CMK (cell line): ENCODE measurements at regions not wholly inside any gene's neighbourhood (a gene's known extent, or its start where the extent isn't known, plus 50 kb on each side); places are given as distances from the start of the nearest gene placed in this dataset.
"Not testable (repeated sequence)": the region's sequence is repeated elsewhere in the genome, so short reads cannot be mapped to it uniquely, and the experiment has no call there.

Experiments used
- DNase-seq: peaks from one replicate; pipeline ENCODE4 v3.0.0-alpha.2; 2010; ENCODE audit warnings: low read depth

DNA sequence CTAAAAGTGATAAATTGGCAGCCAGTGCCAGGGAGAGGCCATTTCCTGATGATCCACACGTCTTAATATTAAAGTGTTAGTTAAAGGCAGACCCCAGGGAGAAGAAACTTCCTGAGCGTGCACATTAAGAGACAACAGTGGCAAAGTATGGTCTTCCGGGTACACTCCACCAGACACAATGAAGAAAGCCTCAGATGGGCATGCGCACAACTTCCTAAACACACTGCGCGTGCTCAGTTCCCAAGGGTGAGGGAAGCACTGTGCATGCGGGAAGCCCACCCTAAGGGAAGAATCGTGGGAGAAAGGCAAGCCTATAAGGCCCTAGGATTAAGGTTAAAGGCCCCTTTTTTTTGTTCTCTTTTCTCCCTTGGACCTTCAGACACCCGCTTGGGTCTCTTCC lies 140.7 kb upstream of the CDKN3 start:
- DNase-seq, result no peak

DNA sequence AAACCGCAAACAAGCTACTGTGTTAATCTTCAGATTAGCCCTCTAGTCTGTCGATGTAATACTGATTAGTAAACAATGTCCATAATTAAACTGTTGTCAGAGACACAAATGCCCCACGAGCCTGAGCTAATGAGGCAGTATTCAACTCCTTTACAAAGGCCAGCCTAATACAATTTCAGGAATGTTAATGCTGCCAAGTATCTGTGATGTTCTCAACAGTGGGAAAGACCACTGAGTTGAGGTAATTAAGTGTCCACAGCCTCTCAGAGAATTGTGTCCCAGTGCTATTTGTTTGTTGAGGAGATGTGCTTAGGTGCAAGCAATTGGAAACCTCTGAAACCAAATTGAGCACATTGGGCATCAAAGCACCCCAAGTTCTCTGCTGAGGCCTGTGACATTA lies 139.4 kb upstream of the CDKN3 start:
- DNase-seq, result no peak

DNA sequence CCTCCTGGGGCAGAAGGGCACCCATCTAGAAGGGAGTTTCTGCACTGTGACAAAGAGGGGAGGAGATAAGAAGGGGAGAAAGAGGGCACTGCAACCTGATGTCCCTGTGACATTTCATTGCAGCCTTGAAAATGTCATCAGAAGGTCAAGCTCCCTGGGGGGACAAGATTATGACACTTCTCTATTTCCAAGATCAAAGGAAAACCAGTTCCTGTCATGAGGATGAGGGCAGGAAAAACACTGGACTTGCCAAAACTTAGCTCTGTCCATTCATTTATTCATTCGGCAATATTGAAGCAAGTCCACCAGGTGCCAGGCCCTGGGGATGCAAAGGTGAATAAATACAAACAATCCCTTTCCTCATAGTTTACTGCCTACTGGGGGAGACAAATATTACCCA lies 138.4 kb upstream of the CDKN3 start:
- DNase-seq, result no peak

DNA sequence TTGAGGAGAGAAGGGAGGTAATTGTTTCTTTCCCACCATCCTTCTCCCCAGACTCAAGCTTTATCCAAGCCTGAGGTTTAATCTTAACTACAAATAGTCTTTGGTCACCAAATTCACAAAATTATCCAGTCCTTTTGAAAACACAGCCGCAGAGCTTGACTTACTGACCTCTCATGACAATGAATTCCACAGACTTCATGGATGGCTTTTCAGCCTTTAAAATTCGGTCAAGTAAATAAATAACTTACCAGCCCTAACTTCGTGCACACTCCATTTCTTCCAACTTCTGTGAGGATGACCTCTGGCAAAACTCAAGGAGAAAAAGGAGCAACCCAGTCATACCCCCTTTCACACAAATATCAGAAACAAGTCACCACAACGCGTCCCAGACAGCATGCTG lies 137.0 kb upstream of the CDKN3 start:
- DNase-seq, result no peak

DNA sequence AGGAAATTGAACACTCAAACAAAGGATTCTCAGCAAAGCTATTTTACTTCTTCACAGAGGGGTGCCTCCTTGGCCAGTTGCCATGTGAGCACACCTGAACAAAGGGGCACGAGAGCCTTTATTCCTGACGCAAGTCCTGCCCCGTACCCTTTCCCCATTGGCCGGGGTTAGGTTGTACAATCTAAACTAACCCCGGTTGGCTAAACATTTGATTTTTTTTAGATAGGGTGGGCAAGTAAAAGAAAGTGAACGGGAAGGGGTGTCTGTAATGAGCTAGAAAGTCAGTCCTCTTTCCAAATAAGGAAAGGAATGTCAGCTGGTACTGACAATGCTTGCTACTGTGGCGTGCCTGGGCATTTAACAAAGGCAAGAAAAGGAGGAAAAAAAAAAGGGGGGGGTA lies 135.5 kb upstream of the CDKN3 start:
- DNase-seq, result no peak

DNA sequence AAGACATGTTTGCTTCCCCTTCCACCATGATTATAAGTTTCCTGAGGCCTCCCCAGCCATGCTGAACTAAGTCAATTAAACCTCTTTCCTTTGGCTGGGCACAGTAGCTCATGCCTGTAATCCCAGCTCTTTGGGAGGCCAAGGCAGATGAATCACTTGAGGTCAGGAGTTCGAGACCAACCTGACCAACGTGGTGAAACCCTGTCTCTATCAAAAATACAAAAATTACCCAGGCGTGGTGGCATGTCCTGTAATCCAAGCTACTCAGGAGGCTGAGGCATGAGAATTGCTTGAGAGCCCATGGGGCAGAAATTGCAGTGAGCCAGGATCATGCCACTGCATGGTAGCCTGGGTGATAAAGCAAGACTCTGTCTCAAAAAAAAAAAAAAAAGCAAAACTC lies 130.2 kb upstream of the CDKN3 start:
- DNase-seq, result not testable (repeated sequence)

DNA sequence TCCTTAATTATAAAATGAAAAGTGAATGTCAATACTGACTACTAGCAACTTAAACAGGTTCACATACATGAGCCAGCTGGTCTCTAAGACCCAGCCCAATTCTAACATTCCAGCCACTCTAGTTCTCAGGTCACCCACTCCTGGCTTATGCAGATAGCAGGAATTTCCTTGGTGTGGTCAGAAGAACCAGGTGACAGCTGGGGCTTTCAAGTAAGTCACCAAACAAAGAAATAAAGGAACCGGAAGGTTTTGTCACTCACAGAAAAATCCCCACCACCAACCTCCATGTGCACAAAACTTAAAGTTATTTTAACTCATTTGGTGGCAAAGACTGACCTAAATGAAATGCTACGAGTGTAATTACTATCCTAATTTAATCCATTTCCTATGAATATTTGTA lies 129.6 kb upstream of the CDKN3 start:
- DNase-seq, result no peak

DNA sequence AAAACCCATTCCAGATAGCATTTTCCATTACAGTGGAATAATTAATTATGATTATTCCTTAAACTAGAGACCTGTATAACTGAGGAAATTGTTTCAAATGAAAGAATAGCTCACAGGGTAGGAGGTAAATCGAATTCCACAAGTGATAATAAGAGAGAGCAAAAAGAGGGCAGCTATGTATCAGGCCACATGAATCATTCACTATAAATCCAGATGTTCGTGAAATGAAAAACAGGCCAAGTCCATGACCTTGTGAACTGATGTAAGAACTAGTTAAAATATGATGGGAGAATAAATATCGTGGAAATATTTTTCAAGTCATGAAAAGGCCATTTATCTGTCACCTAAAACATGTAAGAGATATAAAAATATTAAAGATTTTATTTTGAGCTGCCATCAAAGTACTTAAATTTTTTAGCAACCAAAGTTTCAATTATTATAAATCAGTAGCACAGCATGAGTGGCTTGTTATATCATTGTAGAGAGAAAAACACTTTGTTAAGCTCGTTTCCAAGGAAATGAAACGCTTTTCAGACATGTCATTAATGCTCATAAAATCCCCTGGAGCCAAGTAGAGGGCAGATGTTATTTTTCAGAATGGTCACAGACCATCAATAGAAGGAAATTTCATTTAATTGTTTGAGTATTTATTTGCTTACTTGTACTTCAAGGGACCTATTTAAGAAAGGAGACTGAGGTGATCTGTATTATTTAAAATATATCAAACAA lies 120.6 kb upstream of the CDKN3 start:
- no peak for DNase-seq

DNA sequence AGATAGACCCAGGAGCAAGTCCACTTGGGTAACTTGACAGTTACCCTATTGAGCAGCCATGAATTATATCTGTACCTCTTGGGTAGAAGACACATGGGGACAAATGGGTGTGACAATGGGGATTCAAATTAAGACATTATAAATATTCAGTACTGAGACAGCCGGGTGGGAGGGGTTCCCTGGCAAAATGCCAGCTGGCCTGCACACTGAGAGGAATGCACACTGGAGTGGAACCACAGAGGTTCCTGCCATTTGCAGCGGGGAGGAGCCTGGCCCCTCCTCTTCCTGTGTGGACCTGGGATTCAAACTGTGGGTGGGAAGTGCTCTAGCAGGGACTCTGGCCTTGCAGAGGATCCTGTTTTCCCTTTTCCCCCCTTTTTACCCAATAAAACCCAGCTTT lies 118.7 kb upstream of the CDKN3 start:
- peak; percentile 5 for DNase-seq

DNA sequence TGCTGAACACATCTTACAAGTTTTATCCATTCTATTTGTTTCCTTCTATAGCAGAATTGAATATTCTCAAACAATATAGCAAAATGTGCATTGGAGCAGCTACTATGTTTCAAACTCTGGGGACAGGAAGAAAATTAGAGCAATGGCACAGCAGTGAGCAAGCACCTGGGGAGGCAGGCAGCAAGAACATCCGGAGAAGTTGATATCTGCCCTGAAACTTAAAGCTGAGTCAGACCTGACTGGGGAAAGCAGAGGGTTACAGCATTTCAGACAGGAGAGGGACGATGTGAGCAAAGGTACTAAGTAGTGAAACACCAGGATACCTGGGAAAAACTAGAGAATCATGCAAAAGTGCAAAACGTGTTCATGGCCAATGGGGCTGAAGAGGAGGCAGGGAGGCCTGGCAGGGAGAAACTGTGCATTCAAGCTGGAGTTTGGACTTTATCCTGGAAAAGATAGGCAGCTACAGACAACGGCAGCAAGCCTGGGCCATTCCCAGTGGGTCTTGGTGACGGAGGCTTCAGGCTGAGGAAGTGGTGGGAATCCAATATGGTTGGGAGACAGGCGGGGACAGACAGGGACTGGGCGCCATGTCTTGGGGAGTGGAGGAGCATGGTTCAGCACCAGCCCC lies 118.0 kb upstream of the CDKN3 start:
- DNase-seq, result no peak

DNA sequence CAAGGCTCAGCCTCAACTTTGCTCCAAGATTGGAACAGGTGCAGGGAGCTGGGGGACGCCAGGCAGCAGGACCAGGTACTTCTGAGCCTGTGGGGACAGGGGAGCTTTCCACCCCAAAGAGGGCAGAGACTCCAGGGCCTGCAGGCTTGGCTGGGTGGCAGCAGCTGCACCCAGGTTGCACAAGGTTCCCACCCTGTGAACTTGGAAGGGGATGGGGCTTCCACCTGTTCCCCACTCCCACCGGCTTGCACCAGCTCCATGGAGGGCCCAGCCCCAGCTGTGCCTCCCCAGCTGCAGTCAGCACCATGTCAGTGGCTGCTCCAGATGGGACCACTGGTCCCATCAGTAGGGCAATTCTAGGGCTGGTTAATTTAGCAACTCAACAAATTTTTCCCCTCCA lies 114.0 kb upstream of the CDKN3 start:
- no peak for DNase-seq

DNA sequence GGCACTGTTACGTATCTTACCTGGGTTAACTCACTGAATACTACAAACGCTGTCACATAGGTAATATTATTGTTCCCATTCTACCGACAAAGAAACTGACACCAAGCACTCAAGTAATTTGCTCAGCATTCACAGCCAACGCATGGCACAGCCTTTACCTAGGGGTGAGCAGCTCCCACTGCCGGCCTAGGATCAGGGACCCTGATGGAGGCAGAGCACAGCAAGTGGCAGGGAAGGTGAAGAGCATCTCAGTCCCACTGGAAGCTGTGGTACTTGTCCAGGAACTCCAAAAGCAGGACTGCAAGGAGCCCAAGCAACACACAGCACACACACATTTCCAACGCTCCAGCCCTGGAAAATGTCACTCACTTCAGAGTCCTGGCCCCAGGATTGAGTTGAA lies 111.8 kb upstream of the CDKN3 start:
- DNase-seq, result no peak

DNA sequence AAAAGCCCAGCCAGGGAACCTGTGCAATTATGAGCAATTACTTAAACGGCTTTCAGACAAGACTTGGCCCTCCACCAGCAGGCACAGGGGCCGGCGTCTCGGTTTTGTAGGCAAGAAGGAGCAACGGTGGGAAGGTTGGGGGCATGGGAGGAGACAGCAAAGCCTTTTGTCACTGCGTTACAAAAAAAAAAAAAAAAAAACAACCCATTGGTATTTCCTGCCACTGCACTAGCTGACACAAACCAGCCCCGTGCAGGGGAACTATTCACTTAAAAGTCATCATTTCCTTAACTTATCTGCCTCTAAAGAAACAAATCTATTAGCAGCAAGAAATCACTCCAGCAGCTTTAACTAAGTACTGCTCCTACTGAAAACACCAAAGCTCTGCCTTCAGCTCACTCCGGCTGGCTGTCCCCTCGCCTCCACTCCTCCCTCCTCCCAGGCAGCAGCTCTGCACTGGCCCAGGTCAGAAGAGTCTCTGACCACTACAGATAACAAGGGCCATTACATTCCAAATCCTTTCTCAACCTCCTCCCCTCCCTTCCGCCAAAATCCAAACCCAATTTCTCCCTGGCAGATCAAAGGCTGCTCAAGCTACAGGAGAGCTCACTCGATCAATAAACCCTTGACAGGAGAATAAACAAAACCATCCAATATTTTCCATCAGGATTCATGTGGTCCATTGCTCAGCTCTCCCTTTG lies 105.2 kb upstream of the CDKN3 start:
- no peak for DNase-seq

DNA sequence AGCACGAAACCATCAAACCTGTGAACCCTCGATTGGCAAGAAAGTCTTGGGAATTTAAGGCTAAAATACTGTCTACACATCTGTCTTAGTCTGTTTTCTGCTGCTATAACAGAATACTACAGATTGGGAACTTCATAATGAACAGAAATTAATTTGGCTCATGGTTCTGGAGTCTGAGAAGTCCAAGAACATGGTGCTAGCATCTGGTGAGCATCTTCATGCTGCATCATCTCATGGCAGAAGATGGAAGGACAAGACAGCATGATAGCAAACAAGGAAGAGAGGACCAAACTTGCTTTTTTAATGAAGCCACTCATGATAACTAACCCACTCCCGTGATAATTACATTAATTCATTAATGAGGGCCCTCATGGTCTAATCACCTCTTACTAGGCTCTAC lies 102.0 kb upstream of the CDKN3 start:
- no peak for DNase-seq

DNA sequence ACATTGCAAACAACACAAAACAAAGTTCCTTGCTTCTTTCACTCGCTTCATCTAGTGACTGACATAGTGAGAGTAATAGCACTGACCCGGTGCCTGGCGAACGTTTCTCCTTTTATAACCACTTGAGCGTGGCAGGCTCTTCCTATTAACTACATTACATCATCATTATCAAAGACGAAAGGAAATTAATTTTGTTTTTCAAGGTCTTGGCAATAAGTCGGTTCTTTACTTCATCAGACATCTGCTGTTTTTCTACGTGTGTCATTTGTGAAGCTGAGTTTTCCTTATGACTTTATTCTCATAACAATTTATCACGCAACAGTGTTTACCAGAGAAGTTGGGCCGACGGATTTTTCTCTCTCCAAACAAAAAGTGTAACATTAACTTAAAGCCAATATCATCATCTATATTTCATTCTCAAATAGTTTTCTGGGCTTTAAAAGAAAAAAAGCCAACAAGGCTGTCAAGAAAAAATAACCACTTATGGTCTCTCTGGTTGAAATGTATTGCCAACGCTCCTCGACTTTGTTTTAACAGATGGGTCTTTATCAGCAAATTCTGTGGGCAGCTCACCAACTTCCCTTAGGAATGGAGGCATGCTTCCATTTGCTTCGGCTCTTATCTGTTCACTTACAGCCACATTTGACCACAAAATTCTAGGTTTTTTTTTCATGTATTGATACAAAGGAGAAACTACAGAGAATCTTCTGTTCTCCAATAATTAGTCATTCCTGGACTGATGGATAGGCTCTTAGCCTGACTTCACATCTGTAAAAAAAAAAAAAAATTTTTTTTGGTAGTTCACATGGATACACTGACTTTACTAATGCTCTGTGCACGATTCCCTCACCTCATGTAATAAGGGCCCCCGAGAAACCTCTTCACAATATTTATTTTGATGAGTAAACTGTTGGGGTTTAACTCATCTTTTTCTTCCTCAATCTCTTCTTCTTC lies 97.1 kb upstream of the CDKN3 start:
- DNase-seq, result no peak

DNA sequence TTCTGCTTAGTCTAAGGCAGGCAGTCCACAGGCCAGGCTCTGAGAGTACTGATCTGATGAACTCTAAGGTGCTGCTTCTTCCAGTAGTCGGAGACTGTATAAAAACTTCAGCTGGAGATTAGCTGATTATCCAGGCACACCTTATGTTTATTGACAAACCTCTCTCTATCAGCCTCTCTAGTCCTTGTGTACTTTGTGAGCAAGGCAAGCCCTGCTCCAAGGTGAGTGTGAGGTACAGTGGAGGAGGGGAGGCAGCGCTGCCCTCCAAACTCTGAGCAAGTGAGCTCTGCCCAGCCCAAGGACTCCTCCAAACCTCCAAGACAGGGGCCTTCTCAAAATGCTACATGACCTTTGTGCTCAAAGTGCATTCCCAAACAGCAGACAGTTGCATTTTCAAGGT lies 95.9 kb upstream of the CDKN3 start:
- DNase-seq, result no peak

DNA sequence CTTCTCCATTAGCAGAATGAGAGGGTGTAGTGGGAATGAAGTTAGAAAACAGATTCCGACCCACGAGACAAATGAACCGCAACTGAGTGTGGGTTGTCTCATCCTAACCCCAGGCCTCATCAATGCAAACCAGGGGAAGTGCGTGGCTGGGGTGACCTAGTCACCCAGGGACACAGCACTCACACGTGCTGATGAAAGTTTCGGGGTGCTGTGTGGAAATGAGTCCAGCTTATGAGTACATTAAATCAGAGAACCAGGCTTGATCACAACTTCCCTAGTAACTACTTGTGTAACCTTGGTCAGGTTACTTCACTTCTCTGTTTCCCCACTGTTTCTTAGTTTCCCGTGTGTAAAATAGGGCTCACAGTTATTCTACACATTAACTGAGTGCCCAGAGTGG lies 95.4 kb upstream of the CDKN3 start:
- no peak for DNase-seq

DNA sequence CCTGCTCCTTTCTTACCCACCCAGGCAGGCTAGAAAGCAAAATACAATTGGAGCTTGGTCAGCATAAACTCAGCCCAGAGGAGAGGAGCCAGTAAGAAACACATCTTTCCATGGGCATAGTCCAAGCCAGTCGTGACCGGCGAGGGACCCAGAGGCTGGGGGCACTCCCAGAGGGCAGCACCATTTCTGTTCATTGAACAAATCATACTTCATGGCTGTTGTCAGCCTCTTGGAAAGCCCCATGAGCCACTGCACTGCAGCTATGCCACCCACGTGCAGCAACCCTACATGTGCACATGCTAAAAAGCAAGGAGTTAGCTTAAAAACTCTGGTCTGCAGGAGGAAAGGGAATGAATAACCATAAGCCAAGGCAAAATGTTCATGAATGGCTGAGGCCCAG lies 90.0 kb upstream of the CDKN3 start:
- DNase-seq, result no peak

DNA sequence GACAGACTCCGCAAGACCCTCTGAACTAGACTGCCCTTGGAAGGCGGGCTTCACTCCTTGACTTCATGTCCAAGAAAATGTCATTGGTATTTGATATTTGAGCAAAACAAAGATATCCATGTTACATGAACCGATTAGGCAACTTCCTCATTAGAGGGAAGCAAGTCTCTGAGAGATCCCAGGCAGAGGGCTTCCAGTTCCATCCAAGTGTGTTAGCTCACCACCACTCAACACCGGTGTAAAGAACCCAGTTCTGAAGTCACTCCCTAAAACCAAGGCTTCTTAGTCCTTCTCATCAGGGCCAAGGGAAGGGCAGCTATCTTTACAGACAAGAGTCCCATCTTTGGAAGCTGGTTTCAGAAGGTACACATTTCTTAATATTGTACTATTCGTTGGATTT lies 87.2 kb upstream of the CDKN3 start:
- no peak for DNase-seq

DNA sequence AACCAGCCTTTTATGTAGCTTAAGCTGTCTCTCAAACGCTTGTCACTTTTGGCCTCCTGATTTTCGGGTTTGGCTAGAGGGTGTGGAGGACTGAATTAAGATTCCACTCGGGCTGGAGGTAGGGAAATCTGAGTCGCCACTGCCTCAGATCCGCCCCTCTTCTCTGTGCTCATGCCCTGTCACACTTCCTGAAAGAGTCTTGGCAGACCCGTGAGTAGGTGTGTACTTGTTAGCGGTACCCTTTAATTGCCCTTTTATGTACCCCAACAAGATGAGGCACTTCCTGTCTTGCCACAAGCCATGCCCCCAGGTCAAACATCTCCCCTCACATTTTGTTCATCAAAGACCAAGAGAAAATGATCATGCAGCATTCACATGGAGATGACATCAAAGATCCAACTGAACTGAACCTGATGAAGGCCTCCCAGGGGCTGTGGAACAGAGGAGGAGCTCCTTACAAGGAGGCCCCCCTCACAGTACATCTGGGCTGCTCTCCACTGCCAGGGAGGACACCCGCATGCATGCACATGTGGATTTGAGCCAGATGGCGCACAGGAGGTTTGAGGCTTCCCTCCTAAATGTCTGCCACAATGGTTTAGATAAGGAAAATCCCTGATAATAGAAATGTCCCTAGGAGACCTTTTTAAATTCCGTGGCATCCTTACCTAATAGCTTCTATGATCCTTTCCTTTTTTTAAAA lies 86.5 kb upstream of the CDKN3 start:
- DNase-seq, result no peak

DNA sequence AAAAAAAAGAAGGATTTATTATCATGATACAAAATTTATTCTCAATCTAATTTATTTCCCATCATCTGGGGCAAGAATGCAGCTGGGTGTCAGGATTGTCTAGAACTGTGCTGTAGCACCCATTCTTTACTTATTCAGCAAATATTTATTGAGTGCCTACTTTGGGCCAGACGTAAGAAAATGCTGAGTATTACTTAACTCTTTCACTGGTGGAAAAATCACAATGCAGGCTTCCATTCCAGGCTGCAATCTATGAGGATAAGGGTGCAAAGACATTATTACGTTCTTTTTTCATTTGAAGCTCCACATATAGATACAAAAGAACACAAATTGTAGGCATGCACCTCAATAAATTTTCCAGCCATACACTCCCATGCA lies 86.0 kb upstream of the CDKN3 start:
- no peak for DNase-seq
